GM21360 (cell line): ENCODE measurements at regions not wholly inside any gene's neighbourhood (a gene's known extent, or its start where the extent isn't known, plus 50 kb on each side); places are given as distances from the start of the nearest gene placed in this dataset.
A peak's percentile ranks its signal among the peaks of the same experiment; 100 is the strongest.
"Not testable (repeated sequence)": the region's sequence is repeated elsewhere in the genome, so short reads cannot be mapped to it uniquely, and the experiment has no call there.

Experiments used
- ATAC-seq: cut with Tn5 transposase; IDR thresholded peaks from one replicate; pipeline ENCODE4 v1.9.1; 2021; ENCODE audit warnings: mild to moderate bottlenecking, moderate library complexity; ENCODE audit not compliant: unreplicated experiment

- ATAC-seq: not testable (repeated sequence)
Measured at GRCh38 chr3:197459571-197459970, 96.2 kb downstream of the BDH1 start.

- no peak for ATAC-seq
Measured at GRCh38 chr3:197458906-197459470, 96.8 kb downstream of the BDH1 start.

GRCh38 chr3:197458179-197458707 is 97.5 kb downstream of the BDH1 start:
- ATAC-seq: no peak

GRCh38 chr3:197456261-197457091 is 99.3 kb downstream of the BDH1 start:
- peak; percentile 47 for ATAC-seq

- not testable (repeated sequence) for ATAC-seq
Measured at GRCh38 chr3:197454841-197455240, 100.9 kb downstream of the BDH1 start.

DNA sequence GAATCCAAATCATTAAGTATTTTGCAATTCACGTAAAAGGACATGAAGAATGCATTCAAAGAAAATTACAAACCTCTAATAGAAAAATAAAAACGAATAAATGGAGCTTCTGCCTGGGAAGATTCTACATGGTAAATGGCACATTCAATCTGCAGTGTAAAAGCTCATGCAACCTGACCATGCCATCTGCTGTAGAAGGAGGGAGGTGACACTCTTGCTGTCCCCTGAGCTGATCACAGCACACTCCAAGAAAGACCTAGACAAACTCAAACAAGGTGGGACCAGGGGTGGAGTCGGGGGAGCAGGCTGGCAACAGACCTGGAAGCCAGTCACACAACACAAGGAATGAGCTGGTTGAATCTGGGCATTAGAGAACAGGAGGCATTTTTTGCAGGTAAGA is 101.8 kb downstream of the BDH1 start:
- ATAC-seq: no peak

DNA sequence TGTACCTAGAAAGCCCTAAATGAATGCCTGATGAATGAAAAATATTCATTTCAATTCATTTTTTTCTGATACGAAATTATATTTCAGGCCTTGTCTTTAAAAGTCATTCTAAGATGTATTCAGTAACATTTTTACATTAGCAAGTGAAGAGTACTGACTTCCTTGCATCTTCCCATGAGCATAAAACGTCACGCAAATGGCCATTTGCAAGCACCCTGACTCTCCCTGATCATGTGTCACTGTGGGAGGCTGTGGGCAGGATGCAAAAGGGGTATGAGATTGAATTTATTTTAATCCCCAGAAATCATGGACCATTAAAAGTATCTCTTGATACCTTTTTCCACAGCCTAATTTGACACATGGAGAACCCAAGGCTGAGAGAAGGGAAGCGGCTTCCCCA is 105.0 kb downstream of the BDH1 start:
- no peak for ATAC-seq

DNA sequence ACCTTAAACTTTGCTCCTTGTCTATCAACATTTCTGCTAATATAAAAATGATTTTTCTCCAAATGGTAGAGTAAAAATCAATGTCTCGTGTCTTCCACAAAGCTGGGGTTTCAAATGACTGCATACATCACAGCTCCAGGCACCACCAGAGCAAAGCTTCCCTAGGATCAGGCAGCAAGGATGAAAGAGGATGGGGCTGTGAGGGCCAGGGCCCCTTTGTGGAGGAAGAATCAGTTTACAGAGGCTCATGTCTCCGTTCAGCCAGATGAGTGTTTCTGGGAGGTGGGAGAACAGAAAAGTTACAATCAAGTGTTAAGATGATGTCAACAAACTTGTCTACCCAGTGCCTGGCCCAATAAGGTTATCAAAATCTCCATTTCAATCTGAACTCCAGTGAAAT is 105.5 kb downstream of the BDH1 start:
- ATAC-seq: no peak

GRCh38 chr3:197449181-197449580 is 106.6 kb downstream of the BDH1 start:
- not testable (repeated sequence) for ATAC-seq

DNA sequence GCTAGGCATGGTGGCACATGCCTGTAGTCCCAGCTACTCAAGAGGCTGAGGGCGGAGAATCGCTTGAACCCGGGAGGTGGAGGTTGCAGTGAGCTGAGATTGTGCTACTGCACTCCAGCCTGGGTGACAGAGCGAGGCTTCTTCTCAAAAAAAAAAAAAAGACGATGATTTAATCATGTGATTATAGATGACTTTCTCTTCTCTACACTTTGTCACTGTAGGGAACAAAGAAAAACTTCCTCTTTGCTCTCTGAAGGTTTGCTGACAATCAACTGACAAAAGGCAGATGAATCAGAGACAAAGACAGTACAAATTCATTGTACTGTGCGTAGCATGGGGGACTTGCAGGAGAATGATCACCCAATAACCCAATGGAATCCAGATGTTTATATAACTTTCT is 108.0 kb downstream of the BDH1 start:
- ATAC-seq: not testable (repeated sequence)

DNA sequence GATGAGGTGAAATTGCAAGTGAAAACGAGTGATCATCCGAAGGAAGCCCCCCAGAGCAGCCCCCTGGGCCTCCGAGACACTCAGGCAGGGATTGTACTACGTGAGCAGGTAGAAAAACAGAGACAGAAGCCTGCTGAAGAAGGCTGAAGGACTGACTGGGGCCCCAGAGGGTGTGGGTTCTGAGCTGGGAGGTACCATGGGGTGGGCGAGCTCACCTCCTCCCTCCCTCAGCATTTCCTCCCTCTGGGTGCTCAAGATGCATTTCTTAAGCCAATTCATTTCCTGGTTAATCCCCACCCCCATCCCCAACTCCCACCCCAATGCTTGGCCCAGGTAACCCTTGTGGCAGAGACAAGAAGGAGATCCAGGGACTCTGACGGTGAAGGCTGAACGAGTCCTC is 108.7 kb downstream of the BDH1 start:
- no peak for ATAC-seq

DNA sequence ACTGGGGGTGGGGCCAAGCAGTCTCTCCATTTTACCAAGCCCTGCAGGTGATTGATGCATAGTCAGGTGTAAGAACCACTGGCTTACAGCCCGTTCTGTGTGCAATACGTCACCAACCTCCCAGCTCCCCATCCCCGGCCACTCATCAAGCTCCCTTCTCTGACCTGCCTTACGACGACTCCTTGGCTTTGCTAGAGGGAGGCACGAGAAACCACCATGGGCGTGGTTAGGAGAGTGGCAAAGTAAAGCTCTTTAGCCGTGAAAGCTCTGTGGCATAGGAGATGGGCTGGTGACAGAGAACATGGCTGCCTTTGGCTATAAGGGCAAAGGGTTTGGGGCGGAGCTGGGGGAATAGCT is 109.1 kb downstream of the BDH1 start:
- ATAC-seq: no peak

GRCh38 chr3:197445896-197446699 is 109.7 kb downstream of the BDH1 start:
- ATAC-seq: no peak

GRCh38 chr3:197444793-197445379 is 110.9 kb downstream of the BDH1 start:
- ATAC-seq: no peak

DNA sequence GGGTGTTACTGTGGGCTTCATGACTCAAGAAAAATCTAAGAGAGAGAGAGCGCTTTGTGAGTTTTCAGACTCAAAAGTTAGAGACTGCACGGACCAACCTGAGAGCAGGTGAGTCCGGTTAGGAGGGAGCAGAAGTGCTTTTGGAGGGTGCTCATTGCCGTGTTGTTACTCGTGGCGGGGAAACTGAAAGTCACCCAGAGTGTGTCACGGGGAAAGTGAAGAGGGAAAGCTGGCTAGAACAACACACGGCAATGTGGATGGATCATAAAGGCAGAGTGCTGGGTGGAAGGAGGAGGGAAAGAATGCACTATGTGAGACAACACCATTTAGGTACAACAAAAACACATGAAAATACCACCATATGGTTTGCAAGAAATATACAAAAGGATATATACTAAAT is 112.3 kb downstream of the BDH1 start:
- no peak for ATAC-seq

- no peak for ATAC-seq
Measured at GRCh38 chr3:197440717-197441303, 115.0 kb downstream of the BDH1 start.

DNA sequence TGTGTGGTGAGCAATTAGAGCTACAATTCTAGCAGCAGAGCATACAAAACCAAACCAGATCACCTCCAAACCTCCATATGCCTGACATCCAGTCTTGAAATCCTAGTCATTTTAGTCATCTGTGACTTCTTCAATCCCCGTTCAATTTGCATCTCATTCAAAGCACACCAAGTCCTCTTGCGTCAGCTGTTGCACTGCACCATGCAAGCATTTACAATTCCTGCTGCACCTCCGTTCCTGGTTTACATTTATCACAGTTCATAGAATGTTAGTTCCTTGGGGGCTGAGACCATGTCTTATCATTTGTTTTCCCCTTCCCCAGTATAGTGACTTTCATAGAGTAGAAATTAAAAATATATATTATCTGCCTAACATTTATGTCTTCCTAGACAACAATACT is 116.9 kb downstream of the BDH1 start:
- ATAC-seq: no peak

DNA sequence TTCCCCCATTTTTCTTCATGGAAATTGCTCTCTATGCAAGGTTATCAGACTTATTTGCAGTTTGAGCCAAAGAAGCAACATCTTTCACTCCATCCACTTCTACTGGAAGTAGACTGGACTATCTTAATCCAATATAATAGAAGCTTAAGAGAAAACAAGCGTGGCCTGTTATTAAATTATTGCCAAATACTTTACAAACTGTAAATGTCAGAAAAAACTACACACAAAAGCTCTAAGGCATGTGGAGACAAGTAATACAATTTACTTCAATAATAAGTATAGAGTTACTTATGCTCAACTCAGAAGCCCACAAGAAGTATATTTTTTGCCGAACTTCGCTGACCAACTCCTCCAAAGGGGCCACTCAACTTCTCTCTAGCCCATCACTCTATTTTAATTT is 120.3 kb downstream of the BDH1 start:
- no peak for ATAC-seq

- ATAC-seq: no peak
Measured at GRCh38 chr3:197434830-197435229, 120.9 kb downstream of the BDH1 start.

GRCh38 chr3:197432384-197433127 is 123.2 kb downstream of the BDH1 start:
- no peak for ATAC-seq
